ENCODE measurements at regions not wholly inside any gene's neighbourhood (a gene's known extent, or its start where the extent isn't known, plus 50 kb on each side); places are given as distances from the start of the nearest gene placed in this dataset.

DNA sequence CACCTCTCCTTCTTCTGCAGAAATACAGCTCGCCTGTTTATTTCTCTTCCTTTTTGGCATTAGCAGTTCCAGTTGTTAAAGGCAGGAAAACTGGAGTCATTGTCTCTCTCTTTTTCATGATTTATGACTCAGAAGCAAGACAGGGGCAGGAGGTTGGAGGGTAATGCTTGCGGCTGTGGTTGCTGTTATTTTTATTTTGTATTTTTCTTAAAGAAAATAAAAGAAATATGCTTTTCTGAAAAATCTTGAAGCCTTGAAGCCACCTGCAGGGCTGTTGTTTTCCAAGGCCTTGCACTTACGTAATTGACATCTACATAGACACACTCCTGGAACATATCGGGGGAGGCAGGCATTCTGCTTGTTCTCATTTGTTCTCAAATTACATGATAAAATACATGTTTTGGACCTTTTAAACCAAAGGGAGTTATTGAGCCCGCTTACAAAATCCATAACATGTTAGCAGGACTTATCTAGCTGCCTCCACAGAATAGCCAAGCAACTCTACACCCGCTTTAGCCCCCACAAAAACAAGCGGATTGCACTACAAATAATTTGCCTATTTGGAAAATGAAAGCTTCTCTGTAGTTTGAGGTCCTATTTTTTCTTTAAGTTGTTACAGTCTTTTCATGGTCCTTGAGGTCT lies 1004.6 kb upstream of the NR2F2 start:
- no peak for DNase-seq (ENCODE audit: low spot score)

DNA sequence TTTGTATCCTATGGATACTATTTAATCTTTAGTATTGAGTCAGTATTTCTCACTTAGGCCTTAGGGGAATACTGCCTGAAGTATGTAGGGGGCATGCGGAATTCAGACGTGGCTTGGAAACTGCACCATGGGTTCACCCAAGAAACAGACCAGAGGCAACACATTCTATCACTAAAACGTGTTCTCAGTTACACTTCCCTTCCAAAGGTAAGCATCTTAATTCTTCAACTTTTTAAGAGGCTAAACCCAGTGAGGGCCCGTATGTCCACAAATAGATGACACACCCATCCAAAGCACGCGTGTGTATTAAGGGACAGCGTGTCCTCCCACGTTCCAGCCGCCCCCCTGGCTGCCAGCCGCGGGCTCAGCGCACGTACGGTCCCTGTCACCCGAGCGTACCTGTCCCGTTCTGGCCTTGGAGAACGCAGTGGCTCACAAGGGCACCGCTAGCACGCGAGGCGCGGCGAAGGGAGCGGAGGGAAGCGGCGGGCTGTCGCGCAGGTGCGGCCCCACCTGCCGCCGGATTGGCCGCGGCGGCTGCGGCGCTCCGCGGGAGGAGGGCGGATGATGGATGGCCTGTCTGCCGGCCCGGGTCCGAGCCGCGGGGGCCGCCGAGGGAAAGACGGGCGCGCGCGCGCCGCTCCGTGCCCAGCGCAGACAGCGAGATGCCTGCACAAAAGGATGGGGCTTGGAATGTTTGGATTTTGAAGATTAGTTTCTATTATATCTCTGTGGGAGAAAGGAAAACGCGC lies 1003.9 kb upstream of the NR2F2 start:
- DNase-seq (ENCODE audit: low spot score), result no peak

DNA sequence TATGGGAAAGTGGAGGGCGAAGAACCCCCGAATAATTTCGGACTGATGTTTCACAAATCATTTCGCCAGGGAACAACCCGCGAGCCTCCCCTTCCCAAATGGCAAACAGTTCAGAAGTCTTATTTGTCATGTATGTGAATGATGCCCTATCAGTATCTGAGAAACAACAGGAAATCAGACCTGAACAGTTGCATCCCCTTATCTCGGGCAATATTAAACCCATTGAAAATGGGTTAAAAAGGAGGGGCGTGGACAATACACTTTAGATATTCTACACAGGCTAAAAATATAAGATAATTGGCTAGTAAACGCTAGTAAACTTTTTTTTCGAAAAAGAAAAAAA lies 1003.3 kb upstream of the NR2F2 start:
- DNase-seq (ENCODE audit: low spot score), result no peak

DNA sequence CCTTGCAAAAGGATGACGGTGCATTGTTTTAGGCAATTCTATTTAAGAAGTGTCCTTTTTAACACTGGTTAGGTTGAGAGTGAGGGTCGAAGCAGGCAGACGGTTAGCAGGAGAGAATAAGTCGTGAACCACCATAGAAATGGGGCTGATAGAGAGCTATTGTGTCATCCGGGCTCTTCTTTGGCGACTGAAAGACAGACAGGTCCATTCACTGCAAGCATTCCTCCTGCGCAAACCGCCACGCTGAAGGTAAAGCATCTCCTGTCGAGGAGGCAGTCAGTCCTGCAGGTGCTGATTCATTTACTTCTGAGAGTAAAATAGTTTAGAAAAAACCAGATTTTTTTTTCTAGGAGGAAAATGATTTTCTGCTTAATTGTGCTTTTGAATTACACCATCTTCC lies 1002.8 kb upstream of the NR2F2 start:
- no peak for DNase-seq (ENCODE audit: low spot score)

DNA sequence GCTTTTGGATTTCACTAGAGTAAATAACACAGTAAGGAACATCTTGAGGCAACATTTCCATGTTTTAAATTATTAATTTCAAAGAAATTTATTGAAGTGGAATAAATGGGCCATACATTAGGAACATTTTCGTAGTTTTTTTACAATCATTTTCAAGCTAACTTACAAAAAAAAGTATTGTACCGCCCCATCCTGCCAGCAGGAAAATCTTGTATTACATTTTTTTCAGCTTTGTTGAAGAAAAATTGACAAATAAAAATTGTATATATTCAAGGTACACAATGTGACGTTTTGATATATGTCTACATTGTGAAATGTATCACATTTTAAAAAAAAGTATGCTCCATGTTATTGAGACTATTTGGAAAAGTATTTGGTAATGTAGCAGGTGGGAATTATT lies 1001.9 kb upstream of the NR2F2 start:
- DNase-seq (ENCODE audit: low spot score), result no peak

DNA sequence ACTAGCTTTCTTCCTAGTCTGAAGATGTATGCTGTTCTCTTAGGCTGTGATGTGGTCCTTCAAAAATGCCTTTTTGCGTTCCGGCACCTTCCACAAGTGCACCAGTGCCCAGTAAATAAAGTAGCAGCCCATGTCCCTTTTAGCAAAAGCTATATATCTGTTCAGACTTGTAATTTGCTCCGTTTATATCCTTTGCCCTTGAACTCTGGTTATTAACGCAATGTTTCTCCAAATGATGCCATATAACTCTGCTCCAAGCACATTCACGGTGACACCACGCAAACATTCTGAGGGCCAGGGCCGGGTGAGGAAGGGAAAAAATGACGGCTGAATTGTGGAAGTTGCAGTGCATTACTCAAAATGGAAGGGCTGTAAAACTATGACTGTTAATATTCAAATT lies 1001.1 kb upstream of the NR2F2 start:
- no peak for DNase-seq (ENCODE audit: low spot score)

DNA sequence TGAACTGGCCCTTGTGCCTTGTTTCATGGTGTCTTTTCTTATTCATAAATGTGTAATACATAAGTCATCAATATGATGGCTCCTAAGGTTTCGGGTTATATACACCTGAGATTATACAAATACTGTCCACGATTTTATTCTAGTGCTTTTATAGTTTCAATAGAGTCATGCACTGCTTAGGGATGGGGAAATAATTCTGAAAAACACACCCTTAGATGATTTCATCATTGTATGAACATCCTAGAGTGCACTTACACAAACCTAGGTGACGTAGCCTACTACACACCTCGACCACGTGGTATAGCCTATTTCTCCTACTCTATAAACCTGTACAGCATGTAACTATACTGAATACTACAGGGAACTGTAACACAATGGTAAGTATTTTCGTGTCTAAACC lies 988.8 kb upstream of the NR2F2 start:
- no peak for DNase-seq (ENCODE audit: low spot score)

DNA sequence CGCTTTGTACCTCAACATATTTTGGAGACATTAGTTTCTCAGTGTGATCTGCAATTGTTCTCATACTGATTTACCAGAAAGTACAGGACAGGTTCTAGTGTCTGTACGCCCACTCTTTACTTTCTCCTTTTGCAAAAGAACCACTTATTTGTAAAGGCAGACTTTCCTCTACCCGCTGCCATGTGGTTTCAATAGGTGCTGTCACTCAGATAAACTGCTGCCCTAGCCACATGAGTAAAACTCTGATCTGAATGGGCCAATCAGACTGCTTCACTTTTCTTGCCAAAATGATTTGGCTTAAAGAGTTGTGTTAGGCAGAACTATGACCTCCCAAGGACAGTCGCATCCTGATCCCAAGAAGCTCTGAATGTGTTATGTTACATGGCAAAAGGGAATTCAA lies 984.6 kb upstream of the NR2F2 start:
- DNase-seq (ENCODE audit: low spot score), result no peak

DNA sequence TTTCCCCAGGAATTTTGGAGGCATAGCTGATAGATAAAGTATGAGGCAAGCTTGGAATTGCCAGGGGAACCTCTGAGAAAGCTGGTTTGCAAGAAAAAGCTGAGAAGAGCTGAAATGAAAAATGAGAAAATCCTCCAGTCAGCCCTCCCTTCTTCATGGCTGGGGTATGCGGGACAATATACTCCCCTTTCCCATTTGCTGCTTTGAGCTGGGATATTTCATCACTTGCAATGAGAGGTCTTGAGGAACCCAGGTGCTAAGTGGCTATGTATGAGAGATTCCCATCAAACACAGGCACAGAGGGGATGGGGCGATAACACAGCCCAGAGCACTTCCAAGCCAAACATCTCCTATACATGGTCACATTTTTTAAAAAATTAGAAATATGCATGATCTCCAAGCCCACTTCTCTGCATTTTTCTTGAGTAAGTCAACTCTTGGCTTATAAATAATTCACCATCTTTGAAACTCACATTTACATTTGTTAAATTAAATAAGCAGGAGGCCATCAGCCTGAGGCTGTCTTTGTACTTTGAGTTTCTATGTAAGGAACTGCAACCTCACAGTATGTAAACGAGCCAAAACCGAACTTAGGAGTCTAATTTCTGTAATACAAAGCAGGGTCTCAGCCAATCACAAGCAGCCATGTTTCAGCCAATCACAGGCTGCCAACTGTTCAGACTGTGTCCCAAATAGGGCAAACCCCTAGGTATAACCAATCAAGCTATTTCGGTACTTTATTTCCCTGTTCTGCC lies 983.6 kb upstream of the NR2F2 start:
- DNase-seq (ENCODE audit: low spot score), result no peak

DNA sequence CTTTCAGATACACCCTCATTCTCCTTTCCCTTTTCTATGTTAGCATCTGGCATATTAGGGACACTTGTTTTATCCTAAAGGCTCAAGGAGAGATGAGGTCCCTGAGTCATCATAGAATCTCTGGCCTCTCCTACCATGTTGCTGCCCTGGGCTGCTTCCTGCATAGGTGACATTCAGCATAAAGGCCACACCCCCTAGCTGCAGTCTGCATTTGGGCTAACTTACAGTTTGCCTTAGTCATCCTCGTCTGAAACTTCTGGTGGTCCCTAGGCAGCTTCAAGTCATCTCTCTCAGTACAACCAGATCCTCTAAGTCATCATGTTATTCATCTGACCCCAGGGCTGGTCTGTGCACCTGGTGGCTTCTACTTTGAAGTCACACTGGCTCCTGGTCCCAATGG lies 982.7 kb upstream of the NR2F2 start:
- DNase-seq (ENCODE audit: low spot score), result no peak

DNA sequence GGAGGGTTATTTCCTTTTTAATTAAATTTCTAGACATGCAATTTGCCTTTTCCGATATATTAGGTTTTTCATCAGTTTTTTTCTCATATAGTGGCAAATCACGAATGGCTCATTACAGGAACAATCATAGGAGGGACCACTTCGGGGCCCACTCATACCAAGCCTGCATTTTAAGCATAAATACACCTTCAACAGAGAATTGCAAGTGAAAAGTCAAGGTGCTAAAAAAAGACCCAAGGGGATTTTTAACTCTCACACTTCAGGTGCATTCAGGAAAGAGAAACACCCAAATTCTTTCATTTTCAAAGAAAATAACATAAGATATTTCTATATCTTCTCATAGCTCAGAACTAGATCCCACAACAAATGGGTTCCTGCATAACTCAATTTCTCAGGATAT lies 979.6 kb upstream of the NR2F2 start:
- DNase-seq (ENCODE audit: low spot score), result no peak

DNA sequence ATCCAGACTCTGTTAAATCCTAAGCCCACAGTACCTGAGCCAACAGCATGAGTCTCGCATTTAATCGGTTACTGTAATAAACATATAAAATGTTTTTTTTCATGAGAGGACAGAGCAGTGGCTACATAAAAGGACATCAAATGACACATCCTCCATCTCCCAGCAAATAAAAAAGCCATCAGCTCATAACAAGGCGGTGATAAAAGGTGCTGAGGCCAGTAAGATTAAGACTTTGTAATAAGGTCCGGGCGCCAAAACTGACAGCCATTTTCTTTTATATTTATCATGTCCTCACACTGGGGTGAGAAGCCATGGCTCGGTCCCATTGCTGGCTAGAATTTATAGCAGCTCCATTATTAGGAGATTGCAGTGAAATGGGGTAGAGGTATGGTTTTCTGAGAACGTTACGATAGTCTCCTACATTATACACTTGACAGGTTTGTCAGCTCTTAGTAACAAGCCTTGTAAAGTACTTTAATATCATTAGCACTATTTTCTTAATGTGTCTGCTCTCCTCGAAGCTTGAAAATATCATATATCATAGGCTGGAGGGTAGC lies 977.8 kb upstream of the NR2F2 start:
- no peak for DNase-seq (ENCODE audit: low spot score)

DNA sequence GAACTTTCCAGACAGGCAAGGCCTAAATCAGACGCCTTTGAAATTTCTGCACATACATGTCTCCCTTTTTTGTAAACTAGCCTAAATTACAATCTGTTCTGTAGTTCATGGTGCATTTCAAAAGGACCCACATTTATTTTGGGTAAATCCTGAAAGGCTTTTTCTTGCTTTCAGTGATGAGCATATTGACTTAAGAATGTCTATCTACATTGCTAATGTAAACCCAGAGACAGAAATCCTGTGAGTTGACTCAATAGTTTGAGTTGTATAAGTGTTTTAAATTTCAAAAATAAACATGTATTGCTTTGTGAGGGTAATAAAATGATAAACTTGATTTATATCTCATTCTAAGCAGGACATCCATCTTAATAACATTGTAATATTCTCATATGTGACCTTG lies 977.0 kb upstream of the NR2F2 start:
- no peak for DNase-seq (ENCODE audit: low spot score)

DNA sequence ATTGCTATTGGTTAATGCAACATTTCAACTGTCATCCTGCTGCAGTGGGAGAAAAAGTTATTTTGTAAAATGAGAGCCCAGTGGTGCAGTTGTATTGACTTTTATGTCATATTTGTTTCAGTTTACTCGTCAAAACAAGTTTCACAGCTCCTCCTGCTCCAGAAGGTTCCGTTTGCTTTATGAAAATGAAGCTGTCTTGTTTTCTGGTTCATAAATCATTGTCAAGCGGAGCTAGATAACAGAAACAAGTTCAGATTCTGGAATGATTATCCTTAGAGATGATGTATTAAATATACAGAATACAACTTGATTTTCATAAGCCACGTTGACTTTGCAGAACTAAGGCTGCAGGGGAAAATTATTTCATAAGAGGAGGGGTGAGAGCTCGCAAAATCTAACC lies 970.5 kb upstream of the NR2F2 start:
- no peak for DNase-seq (ENCODE audit: low spot score)

DNA sequence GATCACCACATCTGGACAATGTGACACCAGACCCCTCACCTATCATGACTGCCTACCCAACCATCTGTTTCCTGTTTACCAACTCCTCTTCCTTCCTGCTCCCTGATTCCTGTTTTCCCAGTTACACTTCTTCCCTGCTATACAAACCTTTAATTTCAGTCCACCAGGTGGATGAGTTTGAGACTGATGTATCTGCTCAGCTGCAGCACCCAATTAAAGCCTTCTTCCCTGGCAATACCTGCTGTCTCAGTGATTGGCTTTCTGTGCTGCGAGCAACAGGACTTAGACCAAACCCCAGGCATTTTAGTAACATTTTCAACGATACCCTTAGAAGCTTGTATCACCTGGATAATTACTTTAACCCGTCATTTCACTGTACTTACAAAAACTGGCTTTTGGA lies 968.2 kb upstream of the NR2F2 start:
- DNase-seq (ENCODE audit: low spot score), result no peak

DNA sequence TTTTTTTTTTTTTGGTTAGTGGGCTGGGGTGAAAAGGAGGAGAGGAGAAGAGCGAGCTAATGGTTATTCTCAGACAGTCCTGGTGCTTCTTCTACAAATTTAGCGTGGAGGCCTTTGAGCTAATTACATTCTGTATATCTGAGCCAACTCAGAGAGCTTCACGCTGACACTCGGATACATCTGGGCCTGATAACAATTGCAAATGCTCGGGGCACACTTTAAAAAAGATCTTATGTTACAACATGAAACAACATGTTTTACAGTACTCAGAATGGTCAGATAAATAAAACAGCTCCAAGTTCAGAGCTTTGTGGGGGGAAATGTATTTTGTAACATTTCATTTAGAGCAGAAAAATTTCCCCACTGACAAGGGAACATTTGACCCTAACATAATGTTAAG lies 966.9 kb upstream of the NR2F2 start:
- no peak for DNase-seq (ENCODE audit: low spot score)

DNA sequence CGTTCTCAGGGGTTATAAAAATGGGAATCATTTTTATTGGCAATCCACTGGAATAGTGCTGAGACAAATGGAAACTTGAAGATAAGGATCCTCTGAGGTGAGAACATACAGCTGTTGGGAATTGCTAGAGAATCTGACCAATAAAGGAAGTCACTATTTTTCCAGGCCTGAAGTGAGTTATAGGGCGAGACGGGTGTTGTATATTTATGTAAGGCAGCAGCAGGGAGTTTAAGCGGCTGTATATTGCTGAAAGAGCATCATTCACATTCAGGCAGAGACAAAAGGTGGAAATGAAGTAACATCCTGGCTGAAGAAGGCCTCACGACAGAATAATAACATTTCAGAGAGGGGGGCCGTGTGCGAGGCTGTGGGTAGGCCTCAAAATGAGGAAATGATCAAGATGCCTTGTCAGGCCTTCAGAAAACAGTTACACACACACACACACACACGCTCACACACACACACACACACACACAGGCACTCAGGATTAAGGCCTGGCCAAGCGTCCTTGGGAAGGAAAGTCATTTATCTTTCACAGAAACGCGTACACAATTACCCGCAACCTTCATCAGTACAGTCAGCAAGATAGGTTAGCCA lies 964.9 kb upstream of the NR2F2 start:
- no peak for DNase-seq (ENCODE audit: low spot score)

DNA sequence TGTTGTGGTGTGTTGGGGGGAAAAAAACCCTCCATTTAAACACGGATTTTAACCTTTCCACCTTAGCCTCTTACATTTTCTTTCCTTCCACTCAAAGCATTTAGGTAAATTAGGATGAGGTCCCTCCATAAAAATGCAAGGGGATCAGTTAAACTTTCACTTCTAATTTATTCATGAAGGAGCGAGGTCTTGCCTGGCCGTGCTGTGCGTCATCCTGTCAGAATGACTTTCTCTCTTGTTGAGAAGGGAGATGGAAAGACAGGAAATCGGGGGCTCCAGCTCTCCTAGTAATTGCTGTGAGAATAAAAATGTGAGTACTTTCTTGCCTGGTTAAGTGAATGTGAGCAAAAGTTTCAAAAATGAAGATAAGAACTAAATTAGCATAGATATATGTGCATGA lies 962.3 kb upstream of the NR2F2 start:
- no peak for DNase-seq (ENCODE audit: low spot score)

DNA sequence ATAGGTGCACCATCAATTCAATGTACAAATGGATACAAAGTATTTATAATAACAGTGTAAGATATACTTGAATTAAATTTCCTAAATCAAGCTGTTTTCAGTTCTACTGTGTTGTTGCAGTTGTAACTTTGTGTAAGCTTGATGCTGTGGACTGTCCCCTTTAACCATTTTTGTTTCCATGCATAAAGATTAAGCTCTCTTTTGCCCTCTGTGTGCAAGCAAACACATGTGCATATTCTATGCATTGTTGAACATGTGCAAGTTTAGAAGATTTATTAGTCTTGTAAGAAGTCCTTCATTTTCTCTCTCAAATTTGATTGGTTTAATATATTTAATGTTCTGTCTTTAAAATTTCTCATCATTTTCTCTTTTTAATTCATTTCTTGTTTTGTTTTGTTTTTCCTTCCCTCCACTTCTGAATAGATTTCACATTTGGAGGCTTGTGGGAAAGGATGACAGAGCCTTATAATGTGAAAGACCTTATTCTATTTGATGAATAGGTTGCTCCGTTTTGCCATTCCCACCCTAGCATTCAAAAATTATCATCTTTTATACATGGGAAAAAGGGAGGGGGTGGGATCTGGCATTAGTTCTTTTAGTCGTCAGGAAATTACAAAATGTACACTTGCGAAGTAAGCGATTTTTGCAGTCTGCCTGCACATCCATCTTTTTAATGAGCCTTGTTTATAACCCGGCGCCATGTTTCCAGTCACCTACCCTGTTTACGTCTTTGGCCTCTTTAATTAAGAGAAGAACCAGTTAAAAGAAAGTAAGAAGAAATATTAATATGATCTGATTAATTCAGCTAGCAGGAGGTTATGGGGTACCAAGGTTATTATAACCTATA lies 961.5 kb upstream of the NR2F2 start:
- DNase-seq (ENCODE audit: low spot score), result no peak

DNA sequence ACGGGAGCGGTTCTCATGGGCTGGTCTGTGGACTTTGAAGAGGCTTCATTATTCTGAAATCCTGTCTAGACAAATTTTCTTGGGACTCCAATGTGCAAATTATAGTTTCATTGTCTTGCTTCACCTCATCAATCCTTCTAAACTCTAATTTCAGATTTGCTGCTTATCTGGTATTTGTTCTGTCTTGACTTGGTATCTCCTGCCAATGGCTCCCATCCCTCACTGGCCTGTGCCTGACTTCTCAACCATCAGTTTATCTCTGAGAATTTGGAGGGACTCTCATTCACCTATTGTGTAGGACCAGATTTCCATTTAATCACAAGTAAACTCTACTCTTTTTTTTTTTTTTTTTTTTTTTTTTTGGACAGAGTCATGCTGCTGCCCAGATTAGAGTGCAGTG lies 960.2 kb upstream of the NR2F2 start:
- DNase-seq (ENCODE audit: low spot score), result no peak

DNA sequence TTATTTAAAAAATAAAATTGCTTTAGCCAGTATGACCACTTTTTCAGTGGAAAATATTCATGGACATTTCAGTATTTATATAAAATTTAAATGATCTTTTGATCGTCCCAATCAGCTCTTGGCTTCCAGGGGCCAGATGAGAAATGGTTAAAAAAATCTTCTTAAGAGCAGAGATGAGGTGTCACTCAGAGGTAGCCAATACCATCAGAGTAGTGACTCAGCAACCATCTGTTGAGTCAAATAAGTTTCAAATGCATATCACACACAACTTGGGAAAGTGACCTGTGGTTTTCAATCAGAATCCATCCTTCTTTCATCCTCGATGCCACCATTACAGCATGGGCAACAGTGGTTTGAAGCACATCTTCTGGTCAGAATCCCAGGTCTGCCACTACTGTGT lies 958.8 kb upstream of the NR2F2 start:
- no peak for DNase-seq (ENCODE audit: low spot score)

DNA sequence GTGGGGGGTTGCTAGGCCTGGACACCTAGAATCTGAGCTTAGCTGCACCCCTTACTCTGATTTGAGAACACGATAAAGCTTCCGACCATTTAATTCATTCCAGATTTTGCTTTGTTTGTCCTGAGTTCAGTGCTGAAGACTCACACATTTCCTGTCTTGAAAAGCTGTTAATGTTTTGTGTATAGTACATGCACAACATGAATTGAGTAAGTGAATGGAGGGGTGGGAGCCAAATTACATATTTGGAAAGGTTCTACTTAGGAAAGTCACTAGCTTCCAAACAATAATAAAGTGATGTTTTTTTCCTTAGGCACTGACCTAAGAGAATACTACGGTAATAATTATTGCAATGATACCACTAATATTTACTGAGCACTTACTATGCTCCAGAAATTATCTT lies 955.2 kb upstream of the NR2F2 start:
- no peak for DNase-seq (ENCODE audit: low spot score)

Measured in germinal center (tissue), 1 donor.